ENCODE measurements at regions not wholly inside any gene's neighbourhood (a gene's known extent, or its start where the extent isn't known, plus 50 kb on each side); places are given as distances from the start of the nearest gene placed in this dataset.

DNA sequence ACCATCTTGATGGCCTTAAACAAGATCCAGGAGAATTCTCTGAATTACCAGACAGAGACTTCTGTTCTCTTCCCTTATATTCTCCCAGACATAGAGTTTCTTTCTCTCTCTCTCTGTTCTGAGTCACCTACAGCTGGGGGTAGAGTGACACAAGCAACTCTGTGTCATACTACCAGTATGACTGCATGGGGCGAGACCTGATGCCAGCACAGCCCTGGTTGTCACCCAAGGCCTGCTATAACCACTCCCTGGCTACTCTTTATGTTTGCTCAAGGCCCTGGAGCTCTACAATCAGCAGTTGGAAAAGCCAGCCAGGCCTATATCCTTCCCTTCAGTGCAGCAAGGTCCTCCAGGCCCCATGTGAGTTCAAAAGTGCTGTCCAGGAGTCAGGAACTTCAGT is 114.2 kb upstream of the TENT5D start:
- ChIA-PET CTCF (ENCODE audit: partially characterized antibody) (no interaction called here), POLR2A (ENCODE audit: partially characterized antibody) (no interaction called here)
- Histone ChIP-seq H4K8ac (ENCODE audit: extremely low read depth, insufficient read depth, low read length) (no peak overlapping the region), H2AFZ (ENCODE audit: low read length) (no peak overlapping the region), H4K91ac (replicated peaks; ENCODE audit: insufficient read length, low read length) (no peak overlapping the region), H2AK5ac (ENCODE audit: low read depth, low read length) (no peak overlapping the region), H3K4ac (replicated peaks; ENCODE audit: insufficient read length, low read depth, low read length) (no peak overlapping the region), H3K79me1 (ENCODE audit: low read depth, low read length) (no peaks in the 10 kb centered on the region), H3K18ac (ENCODE audit: extremely low read depth, low read length) (no peak overlapping the region), H3K9me3 (ENCODE audit: insufficient read depth in 2 of 2, low read depth in 1 of 2, low read length in 1 of 2) (no peaks in the 10 kb centered on the region), H2BK12ac (ENCODE audit: low read depth, low read length) (no peak overlapping the region), H2BK20ac (ENCODE audit: low read length) (no peak overlapping the region), H2BK15ac (ENCODE audit: low read length) (no peak overlapping the region), H3K4me1 (replicated peaks in 1 of 4; ENCODE audit: control insufficient read depth in 3 of 4, insufficient read depth in 4 of 4, low read length in 3 of 4) (no peaks in the 10 kb centered on the region), H3K56ac (replicated peaks; ENCODE audit: insufficient read length, low read depth, low read length) (no peak overlapping the region), H3K36me3 (ENCODE audit: control insufficient read depth in 2 of 4, insufficient read depth in 4 of 4, low read length in 3 of 4) (no peaks in the 10 kb centered on the region), H3K79me2 (ENCODE audit: control insufficient read depth in 1 of 2, insufficient read depth in 2 of 2, low read length in 2 of 2) (no peaks in the 10 kb centered on the region), H4K5ac (ENCODE audit: insufficient read length, low read depth, low read length) (no peak overlapping the region), H3K27ac (ENCODE audit: low read depth, low read length) (no peak overlapping the region), H3K4me3 (ENCODE audit: extremely low read depth in 1 of 4, insufficient read depth in 2 of 4, low read depth in 3 of 4, low read length in 4 of 4) (no peak overlapping the region), H3K9ac (replicated peaks in 1 of 4; ENCODE audit: extremely low read depth in 1 of 4, low read depth in 3 of 4, low read length in 3 of 4) (no peak overlapping the region), H2BK5ac (ENCODE audit: low read depth, low read length) (no peak overlapping the region), H3K4me2 (ENCODE audit: insufficient read depth in 1 of 2, low read depth in 2 of 2, low read length in 2 of 2) (no peak overlapping the region), H3K23me2 (ENCODE audit: low read depth, low read length) (no peaks in the 10 kb centered on the region), H3K23ac (ENCODE audit: insufficient read length) (no peak overlapping the region), H4K20me1 (replicated peaks in 1 of 2; ENCODE audit: control insufficient read depth in 1 of 2, insufficient read depth in 2 of 2, low read length in 2 of 2) (no peaks in the 10 kb centered on the region), H2BK120ac (replicated peaks; ENCODE audit: low read depth, low read length) (no peak overlapping the region), H3K27me3 (replicated peaks in 1 of 4; ENCODE audit: control insufficient read depth in 3 of 4, extremely low read depth in 1 of 4, insufficient read depth in 3 of 4, low read length in 3 of 4) (no peaks in the 10 kb centered on the region), H3K14ac (ENCODE audit: insufficient read length) (no peak overlapping the region)
- no peak for DNase-seq (ENCODE audit: low read depth in 1 of 2, low spot score in 2 of 2)
- no CpG with 5 or more reads among the region's 1 CpG for WGBS, 2 experiments (ENCODE audit: extremely low coverage in 1 of 2, insufficient coverage in 1 of 2, insufficient read length in 1 of 2, insufficient replicate concordance in 2 of 2, low coverage in 1 of 2, low lambda C conversion rate in 2 of 2, missing lambda C conversion rate in 1 of 2)
- no peak for FAIRE-seq
- TF ChIP-seq BACH1 (IDR thresholded peaks at IDR 0.05; ENCODE audit: low read length) (no peak), CTBP2 (IDR thresholded peaks at IDR 0.05; ENCODE audit: borderline replicate concordance, insufficient read depth, insufficient read length, low read length) (no peak), TEAD4 (IDR thresholded peaks at IDR 0.05; ENCODE audit: low read depth, low read length) (no peak), RNF2 (IDR thresholded peaks at IDR 0.05; ENCODE audit: borderline replicate concordance, low read depth, low read length, missing control alignments, poor library complexity, severe bottlenecking) (no peak), CEBPB (IDR thresholded peaks at IDR 0.05; ENCODE audit: low read depth, low read length) (no peak), CHD2 (IDR thresholded peaks at IDR 0.05; ENCODE audit: low read length) (no peak), TBP (IDR thresholded peaks at IDR 0.05; ENCODE audit: low read depth, low read length) (no peak), RAD21 (IDR thresholded peaks at IDR 0.05 in 1 of 2, conservative IDR thresholded peaks at IDR 0.05 in 1 of 2; ENCODE audit: low read depth in 2 of 2, low read length in 2 of 2) (no peak), TAF1 (IDR thresholded peaks at IDR 0.05; ENCODE audit: low read depth, low read length) (no peak), NRF1 (IDR thresholded peaks at IDR 0.05; ENCODE audit: low read depth, low read length) (no peak), SIN3A (conservative IDR thresholded peaks at IDR 0.05 in 1 of 2, IDR thresholded peaks at IDR 0.05 in 1 of 2; ENCODE audit: low read depth in 1 of 2, low read length in 2 of 2) (no peak), SIX5 (IDR thresholded peaks at IDR 0.05; ENCODE audit: low read depth, low read length) (no peak), KDM4A (IDR thresholded peaks at IDR 0.05; ENCODE audit: low read depth, low read length, severe bottlenecking) (no peak), RBBP5 (IDR thresholded peaks at IDR 0.05; ENCODE audit: borderline replicate concordance, low read depth, low read length) (no peak), SUZ12 (IDR thresholded peaks at IDR 0.05; ENCODE audit: low read length) (no peak)
